ENCODE measurements at regions not wholly inside any gene's neighbourhood (a gene's known extent, or its start where the extent isn't known, plus 50 kb on each side); places are given as distances from the start of the nearest gene placed in this dataset.

DNA sequence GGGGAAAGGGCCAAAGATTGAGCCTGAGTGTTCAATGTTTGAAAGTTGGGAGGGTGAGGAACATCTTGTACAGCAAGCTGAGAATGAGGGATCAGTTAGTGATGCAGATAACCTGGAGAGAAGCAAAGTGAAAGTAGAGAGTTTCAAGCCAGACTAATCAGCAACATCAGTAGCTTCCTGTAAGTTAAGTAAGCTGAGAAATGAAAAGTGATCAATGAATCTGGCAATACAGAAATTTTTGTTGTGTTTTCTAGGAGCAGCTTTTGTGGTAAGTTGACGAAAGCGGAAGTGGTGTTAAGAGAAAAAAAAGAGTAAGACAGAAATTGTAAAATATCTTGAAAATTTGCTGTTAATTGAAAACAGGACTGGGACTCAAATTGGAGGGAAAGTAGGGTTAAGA lies 855.5 kb upstream of the MAP3K7 start:
- TF ChIP-seq, protein P1, sequence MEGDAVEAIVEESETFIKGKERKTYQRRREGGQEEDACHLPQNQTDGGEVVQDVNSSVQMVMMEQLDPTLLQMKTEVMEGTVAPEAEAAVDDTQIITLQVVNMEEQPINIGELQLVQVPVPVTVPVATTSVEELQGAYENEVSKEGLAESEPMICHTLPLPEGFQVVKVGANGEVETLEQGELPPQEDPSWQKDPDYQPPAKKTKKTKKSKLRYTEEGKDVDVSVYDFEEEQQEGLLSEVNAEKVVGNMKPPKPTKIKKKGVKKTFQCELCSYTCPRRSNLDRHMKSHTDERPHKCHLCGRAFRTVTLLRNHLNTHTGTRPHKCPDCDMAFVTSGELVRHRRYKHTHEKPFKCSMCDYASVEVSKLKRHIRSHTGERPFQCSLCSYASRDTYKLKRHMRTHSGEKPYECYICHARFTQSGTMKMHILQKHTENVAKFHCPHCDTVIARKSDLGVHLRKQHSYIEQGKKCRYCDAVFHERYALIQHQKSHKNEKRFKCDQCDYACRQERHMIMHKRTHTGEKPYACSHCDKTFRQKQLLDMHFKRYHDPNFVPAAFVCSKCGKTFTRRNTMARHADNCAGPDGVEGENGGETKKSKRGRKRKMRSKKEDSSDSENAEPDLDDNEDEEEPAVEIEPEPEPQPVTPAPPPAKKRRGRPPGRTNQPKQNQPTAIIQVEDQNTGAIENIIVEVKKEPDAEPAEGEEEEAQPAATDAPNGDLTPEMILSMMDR (conservative IDR thresholded peaks at IDR 0.05; ENCODE audit: low read depth, low read length), result no peak
- no peak for TF ChIP-seq EZH2phosphoT487 (IDR thresholded peaks at IDR 0.05; ENCODE audit: borderline replicate concordance, low read length)

Measured in PC-3 (cell line).